Endothelial cell of umbilical vein (primary cell): ENCODE measurements at regions not wholly inside any gene's neighbourhood (a gene's known extent, or its start where the extent isn't known, plus 50 kb on each side); places are given as distances from the start of the nearest gene placed in this dataset.

Source experiments
- BruUV-seq: library from RNA; stranded (reverse); fragments of 400-500 nt; replicated peaks from 2 replicates; lab custom pipeline; 2021; lab: Mats Ljungman, UMichigan
- CTCF ChIA-PET: fragments of 300-600, 350-600 bp; sonication (Branson Sonifier 250); formaldehyde crosslinking; loops from one replicate; lab custom pipeline; 2021; ENCODE audit warnings: antibody characterized with exemption, inconsistent platforms; lab: Charles Lee
- POLR2A ChIA-PET: fragments of 300-600, 350-600 bp; sonication (Branson Sonifier 250); formaldehyde crosslinking; loops from one replicate; lab custom pipeline; 2021; ENCODE audit warnings: antibody characterized with exemption, inconsistent platforms; lab: Charles Lee
- DNase-seq: peaks from one replicate; pipeline ENCODE4 v3.0.0-alpha.2; 2011; ENCODE audit warnings: low read depth, low spot score
- FAIRE-seq: peaks from 2 replicates; lab custom pipeline; 2011; peaks lifted over from hg19 to GRCh38; lab: Jason Lieb, UNC
- H2AFZ ChIP-seq: 2 replicates; pipeline ENCODE4 v1.6.0; 2012; ENCODE audit warnings: low read depth, low read length, control low read depth, inconsistent platforms
- H3K27ac ChIP-seq: 2 replicates; pipeline ENCODE4 v1.5.1; 2011; ENCODE audit warnings: low read depth, mild to moderate bottlenecking, control low read depth, low read length, moderate library complexity; ENCODE audit not compliant: insufficient read depth
- H3K27me3 ChIP-seq, 2 experiments: 2 replicates each; pipeline versions ENCODE4 v1.6.0 to v1.6.1; 2011; ENCODE audit warnings: low read length in 2 of 2, mixed read lengths in 1 of 2; ENCODE audit not compliant: control insufficient read depth in 2 of 2, insufficient read depth in 2 of 2
- H3K36me3 ChIP-seq, 2 experiments: 2 replicates in 1 of 2; 3 replicates in 1 of 2; pipeline ENCODE4 v1.5.1; 2011; ENCODE audit warnings: low read length in 2 of 2, mild to moderate bottlenecking in 1 of 2, moderate library complexity in 1 of 2; ENCODE audit not compliant: control insufficient read depth in 2 of 2, insufficient read depth in 2 of 2; ENCODE audit errors: extremely low read depth in 1 of 2
- H3K4me1 ChIP-seq: 3 replicates; pipeline ENCODE4 v1.5.1; 2011; ENCODE audit warnings: mild to moderate bottlenecking, low read length; ENCODE audit not compliant: control insufficient read depth, insufficient read depth; ENCODE audit errors: extremely low read depth
- H3K4me2 ChIP-seq: 2 replicates; pipeline ENCODE4 v1.6.1; 2011; ENCODE audit warnings: low read length, control low read depth, mixed read lengths; ENCODE audit not compliant: insufficient read depth
- H3K4me3 ChIP-seq, 3 experiments: fragments of 200-600 bp in 1 of 3; sonication (generic), shearing (Covaris generic) in 1 of 3; replicated peaks in 1 of 3; 2 replicates each; pipeline ENCODE4 v1.5.1; 2011 to 2016; ENCODE audit warnings: control low read depth in 3 of 3, low read length in 3 of 3, mild to moderate bottlenecking in 2 of 3, inconsistent platforms in 1 of 3, low read depth in 1 of 3, moderate library complexity in 1 of 3; ENCODE audit not compliant: insufficient read depth in 1 of 3
- H3K79me2 ChIP-seq: 2 replicates; pipeline ENCODE4 v1.6.0; 2012; ENCODE audit warnings: low read length, inconsistent platforms; ENCODE audit not compliant: control insufficient read depth, insufficient read depth
- H3K9ac ChIP-seq: replicated peaks from 2 replicates; pipeline ENCODE3; 2011; ENCODE audit warnings: low read length, control low read depth; ENCODE audit not compliant: insufficient read depth; ENCODE audit errors: extremely low read depth
- H3K9me1 ChIP-seq: replicated peaks from 3 replicates; pipeline ENCODE4 v1.6.0; 2011; ENCODE audit warnings: mild to moderate bottlenecking, low read length; ENCODE audit not compliant: control insufficient read depth, insufficient read depth; ENCODE audit errors: extremely low read depth
- H3K9me3 ChIP-seq: replicated peaks from 2 replicates; pipeline ENCODE4 v1.5.1; 2012; ENCODE audit warnings: low read length, inconsistent platforms; ENCODE audit not compliant: control insufficient read depth, insufficient read depth
- H4K20me1 ChIP-seq: replicated peaks from 2 replicates; pipeline ENCODE3; 2011; ENCODE audit warnings: mild to moderate bottlenecking, low read length; ENCODE audit not compliant: control insufficient read depth, insufficient read depth; ENCODE audit errors: extremely low read depth
- CTCF ChIP-seq, 2 donors: IDR thresholded peaks; 1 replicate in 1 of 2; 2 replicates in 1 of 2; pipeline ENCODE4 v1.5.1; 2011; ENCODE audit warnings: low read length in 2 of 2, mild to moderate bottlenecking in 2 of 2, moderate library complexity in 2 of 2, control low read depth in 1 of 2, inconsistent platforms in 1 of 2, low read depth in 1 of 2; ENCODE audit not compliant: insufficient read depth in 1 of 2; ENCODE audit errors: extremely low read depth in 1 of 2
- EZH2 ChIP-seq: IDR thresholded peaks from 2 replicates; pipeline ENCODE4 v1.6.1; 2012; ENCODE audit warnings: borderline replicate concordance, low read depth, mild to moderate bottlenecking, moderate library complexity, low read length, inconsistent platforms; ENCODE audit not compliant: severe bottlenecking
- FOS ChIP-seq: IDR thresholded peaks from 2 replicates; pipeline ENCODE4 v1.6.1; 2011; ENCODE audit warnings: mild to moderate bottlenecking, low read length, moderate library complexity, borderline replicate concordance; ENCODE audit not compliant: insufficient read depth
- GATA2 ChIP-seq: IDR thresholded peaks from 2 replicates; pipeline ENCODE4 v1.7.0; 2011; ENCODE audit warnings: low read depth, mild to moderate bottlenecking, moderate library complexity, mixed read lengths, low read length; ENCODE audit not compliant: insufficient read length, insufficient read depth
- JUN ChIP-seq: IDR thresholded peaks from 2 replicates; pipeline ENCODE4 v1.6.1; 2011; ENCODE audit warnings: borderline replicate concordance, low read depth; ENCODE audit not compliant: insufficient read length, insufficient read depth
- MAX ChIP-seq: IDR thresholded peaks from 2 replicates; pipeline ENCODE4 v1.6.1; 2011; ENCODE audit not compliant: insufficient read depth, insufficient read length
- MYC ChIP-seq: IDR thresholded peaks from one replicate; pipeline ENCODE4 v1.6.1; 2011; ENCODE audit warnings: mild to moderate bottlenecking, low read depth, low read length
- POLR2A ChIP-seq: IDR thresholded peaks from 2 replicates; pipeline ENCODE4 v1.6.1; 2012; ENCODE audit warnings: low read depth, mild to moderate bottlenecking, control low read depth, low read length
- POLR2AphosphoS5 ChIP-seq: IDR thresholded peaks from 2 replicates; pipeline ENCODE4 v1.6.1; 2012; ENCODE audit warnings: low read depth, mild to moderate bottlenecking, control low read depth, low read length, moderate library complexity; ENCODE audit not compliant: insufficient read depth
- dilution Hi-C: fragments of 300-500 bp; cut with MboI; formaldehyde crosslinking; loops from one replicate; pipeline ENCODE4 v1.15.0; 2019; ENCODE audit warnings: low sequenced_read_pairs; ENCODE audit not compliant: extremely low pct_ligation_motif_present
- intact Hi-C: fragments of 100-400 bp; cut with micrococcal nuclease; formaldehyde crosslinking; loops from one replicate; pipeline ENCODE4 v1.10.0; 2022

GRCh38 chr3:43953814-43954692, 263.3 kb downstream of the ABHD5 start:
- Histone ChIP-seq H3K79me2 (no peaks in the 10 kb centered on the region), H4K20me1 (no peaks in the 10 kb centered on the region), H3K4me3 (no peak overlapping the region), H3K4me2 (no peak overlapping the region), H3K9ac (no peak overlapping the region), H2AFZ (no peak overlapping the region), H3K4me1 (no peaks in the 10 kb centered on the region), H3K9me1 (no peaks in the 10 kb centered on the region), H3K27ac (no peak overlapping the region), H3K9me3 (no peaks in the 10 kb centered on the region), H3K36me3 (no peaks in the 10 kb centered on the region), H3K27me3 (peaks cover 6 to 9% of the 10 kb centered on the region in 2 experiments)
- CTCF ChIA-PET = no interaction called here
- DNase-seq = no peak
- POLR2A ChIA-PET = no interaction called here
- dilution Hi-C loops = no loop called here
- FAIRE-seq = no peak
- intact Hi-C loops = no loop called here
- no TSS peak for BruUV-seq
- TF ChIP-seq GATA2 = no peak
- TF ChIP-seq FOS = no peak
- TF ChIP-seq JUN = no peak
- no peak for TF ChIP-seq EZH2
- TF ChIP-seq CTCF (IDR thresholded peaks at IDR 0.05; ENCODE audit: extremely low read depth in 1 of 2, insufficient read depth in 1 of 2, low read depth in 1 of 2, low read length in 2 of 2) = no peak
- no peak for TF ChIP-seq MAX
- no peak for TF ChIP-seq MYC
- no peak for TF ChIP-seq POLR2A
- TF ChIP-seq POLR2AphosphoS5 = no peak
